ENCODE measurements at regions not wholly inside any gene's neighbourhood (a gene's known extent, or its start where the extent isn't known, plus 50 kb on each side); places are given as distances from the start of the nearest gene placed in this dataset.
"Not testable (repeated sequence)": the region's sequence is repeated elsewhere in the genome, so short reads cannot be mapped to it uniquely, and the experiment has no call there.

- no peak for DNase-seq (ENCODE audit: low read depth)
Measured at GRCh38 chr4:130640592-130640991, 1544.6 kb downstream of the C4orf33 start.

GRCh38 chr4:130646886-130647285, 1550.9 kb downstream of the C4orf33 start:
- DNase-seq (ENCODE audit: low read depth): no peak

GRCh38 chr4:130648570-130648969, 1552.6 kb downstream of the C4orf33 start:
- no peak for DNase-seq (ENCODE audit: low read depth)

- no peak for DNase-seq (ENCODE audit: low read depth)
Measured at GRCh38 chr4:130653842-130654241, 1557.9 kb downstream of the C4orf33 start.

- no peak for DNase-seq (ENCODE audit: low read depth)
Measured at GRCh38 chr4:130659320-130659719, 1563.4 kb downstream of the C4orf33 start.

GRCh38 chr4:130668859-130669258, 1572.9 kb downstream of the C4orf33 start:
- DNase-seq (ENCODE audit: low read depth): no peak

GRCh38 chr4:130675266-130675665, 1579.3 kb downstream of the C4orf33 start:
- DNase-seq (ENCODE audit: low read depth): no peak

- no peak for DNase-seq (ENCODE audit: low read depth)
Measured at GRCh38 chr4:130689181-130689580, 1593.2 kb downstream of the C4orf33 start.

- no peak for DNase-seq (ENCODE audit: low read depth)
Measured at GRCh38 chr4:130698251-130698650, 1602.3 kb downstream of the C4orf33 start.

- no peak for DNase-seq (ENCODE audit: low read depth)
Measured at GRCh38 chr4:130699004-130699403, 1603.1 kb downstream of the C4orf33 start.

GRCh38 chr4:130703211-130703935, 1607.4 kb downstream of the C4orf33 start:
- DNase-seq (ENCODE audit: low read depth): no peak

- DNase-seq (ENCODE audit: low read depth): no peak
Measured at GRCh38 chr4:130705023-130705422, 1609.1 kb downstream of the C4orf33 start.

- no peak for DNase-seq (ENCODE audit: low read depth)
Measured at GRCh38 chr4:130712038-130712437, 1616.1 kb downstream of the C4orf33 start.

GRCh38 chr4:130714006-130714405, 1618.1 kb downstream of the C4orf33 start:
- DNase-seq (ENCODE audit: low read depth): no peak

GRCh38 chr4:130722361-130722760, 1626.4 kb downstream of the C4orf33 start:
- DNase-seq (ENCODE audit: low read depth): no peak

GRCh38 chr4:130736436-130737185, 1640.7 kb downstream of the C4orf33 start:
- no peak for DNase-seq (ENCODE audit: low read depth)

GRCh38 chr4:130738233-130738632, 1642.3 kb downstream of the C4orf33 start:
- DNase-seq (ENCODE audit: low read depth): no peak

- no peak for DNase-seq (ENCODE audit: low read depth)
Measured at GRCh38 chr4:130747842-130748241, 1651.9 kb downstream of the C4orf33 start.

- no peak for DNase-seq (ENCODE audit: low read depth)
Measured at GRCh38 chr4:130753926-130754325, 1658.0 kb downstream of the C4orf33 start.

- no peak for DNase-seq (ENCODE audit: low read depth)
Measured at GRCh38 chr4:130760246-130760645, 1664.3 kb downstream of the C4orf33 start.

GRCh38 chr4:130767384-130767783, 1671.4 kb downstream of the C4orf33 start:
- not testable (repeated sequence) for DNase-seq (ENCODE audit: low read depth)

- not testable (repeated sequence) for DNase-seq (ENCODE audit: low read depth)
Measured at GRCh38 chr4:130772966-130773365, 1677.0 kb downstream of the C4orf33 start.

- DNase-seq (ENCODE audit: low read depth): no peak
Measured at GRCh38 chr4:130808492-130808891, 1712.5 kb downstream of the C4orf33 start.

Measured in T-helper 22 cell (primary cell).